ENCODE measurements at regions not wholly inside any gene's neighbourhood (a gene's known extent, or its start where the extent isn't known, plus 50 kb on each side); places are given as distances from the start of the nearest gene placed in this dataset.

- Histone ChIP-seq H3K27ac (ENCODE audit: control insufficient read depth, insufficient read depth, low read length) (no peak overlapping the region), H3K36me3 (ENCODE audit: control insufficient read depth in 2 of 2, extremely low read depth in 1 of 2, insufficient read depth in 2 of 2, low read length in 2 of 2) (no peaks in the 10 kb centered on the region), H3K79me2 (ENCODE audit: control insufficient read depth, insufficient read depth, low read length) (no peaks in the 10 kb centered on the region), H3K4me1 (ENCODE audit: control insufficient read depth, extremely low read depth, insufficient read depth, low read length) (no peaks in the 10 kb centered on the region), H3K27me3 (ENCODE audit: control insufficient read depth, extremely low read depth, insufficient read depth, low read length) (no peaks in the 10 kb centered on the region), H3K9me3 (ENCODE audit: control insufficient read depth, low read depth, low read length) (peaks cover 2% of the 10 kb centered on the region), H4K20me1 (ENCODE audit: control insufficient read depth, extremely low read depth, insufficient read depth, low read length) (no peaks in the 10 kb centered on the region), H2AFZ (ENCODE audit: control insufficient read depth, low read length) (no peak overlapping the region), H3K4me3 (ENCODE audit: control insufficient read depth in 2 of 3, extremely low read depth in 1 of 3, insufficient read depth in 2 of 3, low read depth in 1 of 3, low read length in 3 of 3) (no peak overlapping the region), H3K4me2 (ENCODE audit: control insufficient read depth, extremely low read depth, insufficient read depth, low read depth, low read length) (no peak overlapping the region), H3K9ac (ENCODE audit: control insufficient read depth, extremely low read depth, insufficient read depth, low read length) (no peak overlapping the region), H3K9me1 (ENCODE audit: control insufficient read depth, extremely low read depth, insufficient read depth, low read length) (no peaks in the 10 kb centered on the region)
- no peak for DNase-seq (ENCODE audit: low read depth, low spot score)
- TF ChIP-seq EZH2 (IDR thresholded peaks at IDR 0.05; ENCODE audit: low read length) = no peak
- TF ChIP-seq, protein P1, sequence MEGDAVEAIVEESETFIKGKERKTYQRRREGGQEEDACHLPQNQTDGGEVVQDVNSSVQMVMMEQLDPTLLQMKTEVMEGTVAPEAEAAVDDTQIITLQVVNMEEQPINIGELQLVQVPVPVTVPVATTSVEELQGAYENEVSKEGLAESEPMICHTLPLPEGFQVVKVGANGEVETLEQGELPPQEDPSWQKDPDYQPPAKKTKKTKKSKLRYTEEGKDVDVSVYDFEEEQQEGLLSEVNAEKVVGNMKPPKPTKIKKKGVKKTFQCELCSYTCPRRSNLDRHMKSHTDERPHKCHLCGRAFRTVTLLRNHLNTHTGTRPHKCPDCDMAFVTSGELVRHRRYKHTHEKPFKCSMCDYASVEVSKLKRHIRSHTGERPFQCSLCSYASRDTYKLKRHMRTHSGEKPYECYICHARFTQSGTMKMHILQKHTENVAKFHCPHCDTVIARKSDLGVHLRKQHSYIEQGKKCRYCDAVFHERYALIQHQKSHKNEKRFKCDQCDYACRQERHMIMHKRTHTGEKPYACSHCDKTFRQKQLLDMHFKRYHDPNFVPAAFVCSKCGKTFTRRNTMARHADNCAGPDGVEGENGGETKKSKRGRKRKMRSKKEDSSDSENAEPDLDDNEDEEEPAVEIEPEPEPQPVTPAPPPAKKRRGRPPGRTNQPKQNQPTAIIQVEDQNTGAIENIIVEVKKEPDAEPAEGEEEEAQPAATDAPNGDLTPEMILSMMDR (optimal IDR thresholded peaks at IDR 0.05 in 1 of 3, IDR thresholded peaks at IDR 0.05 in 1 of 3, conservative IDR thresholded peaks at IDR 0.05 in 1 of 3; ENCODE audit: extremely low read depth in 1 of 3, insufficient read depth in 2 of 3, low read length in 3 of 3) = no peak
- FAIRE-seq = no peak
- dilution Hi-C loops (cut with MboI; ENCODE audit: extremely low pct_ligation_motif_present, low sequenced_read_pairs) = no loop called here
Measured at GRCh38 chr9:118252027-118252426, 547.8 kb downstream of the TLR4 start.

GRCh38 chr9:118262191-118262590 lies 558.0 kb downstream of the TLR4 start:
- H3K27ac ChIP-seq (ENCODE audit: control insufficient read depth, insufficient read depth, low read length) = no peak overlapping the region
- DNase-seq (ENCODE audit: low read depth, low spot score) (no peak), FAIRE-seq (no peak)
- no peaks in the 10 kb centered on the region for H3K27me3 ChIP-seq (ENCODE audit: control insufficient read depth, extremely low read depth, insufficient read depth, low read length)
- H3K9ac ChIP-seq (ENCODE audit: control insufficient read depth, extremely low read depth, insufficient read depth, low read length) = no peak overlapping the region
- H3K9me3 ChIP-seq (ENCODE audit: control insufficient read depth, low read depth, low read length) = no peaks in the 10 kb centered on the region
- H4K20me1 ChIP-seq (ENCODE audit: control insufficient read depth, extremely low read depth, insufficient read depth, low read length) = no peaks in the 10 kb centered on the region
- dilution Hi-C loops (cut with MboI; ENCODE audit: extremely low pct_ligation_motif_present, low sequenced_read_pairs) = no loop called here
- H3K9me1 ChIP-seq (ENCODE audit: control insufficient read depth, extremely low read depth, insufficient read depth, low read length) = no peaks in the 10 kb centered on the region
- no peaks in the 10 kb centered on the region for H3K4me1 ChIP-seq (ENCODE audit: control insufficient read depth, extremely low read depth, insufficient read depth, low read length)
- H2AFZ ChIP-seq (ENCODE audit: control insufficient read depth, low read length) = no peak overlapping the region
- H3K79me2 ChIP-seq (ENCODE audit: control insufficient read depth, insufficient read depth, low read length) = no peaks in the 10 kb centered on the region
- H3K4me2 ChIP-seq (ENCODE audit: control insufficient read depth, extremely low read depth, insufficient read depth, low read depth, low read length) = no peak overlapping the region
- TF ChIP-seq, protein P1 (optimal IDR thresholded peaks at IDR 0.05 in 1 of 3, IDR thresholded peaks at IDR 0.05 in 1 of 3, conservative IDR thresholded peaks at IDR 0.05 in 1 of 3; ENCODE audit: extremely low read depth in 1 of 3, insufficient read depth in 2 of 3, low read length in 3 of 3) = no peak
- TF ChIP-seq EZH2 (IDR thresholded peaks at IDR 0.05; ENCODE audit: low read length) = no peak
- no peak overlapping the region for H3K4me3 ChIP-seq (ENCODE audit: control insufficient read depth in 2 of 3, extremely low read depth in 1 of 3, insufficient read depth in 2 of 3, low read depth in 1 of 3, low read length in 3 of 3)
- no peaks in the 10 kb centered on the region for H3K36me3 ChIP-seq (ENCODE audit: control insufficient read depth in 2 of 2, extremely low read depth in 1 of 2, insufficient read depth in 2 of 2, low read length in 2 of 2)
